Thyroid gland (tissue), 4 donors: ENCODE measurements at regions not wholly inside any gene's neighbourhood (a gene's known extent, or its start where the extent isn't known, plus 50 kb on each side); places are given as distances from the start of the nearest gene placed in this dataset.

ENCODE experiments used
- DNase-seq, 2 donors: peaks; one replicate each; pipeline ENCODE4 v3.0.0-alpha.2; 2019
- H3K27ac ChIP-seq, 3 donors: fragments of 200-600 bp; sonication (generic); 1 replicate in 2 of 3; 2 replicates in 1 of 3; pipeline ENCODE4 v1.5.1; 2016 to 2019; ENCODE audit warnings: mild to moderate bottlenecking in 1 of 3, moderate library complexity in 1 of 3
- H3K27me3 ChIP-seq: fragments of 200-600 bp; sonication (generic); one replicate; pipeline ENCODE4 v1.5.1; 2019
- H3K36me3 ChIP-seq, 2 donors: fragments of 200-600 bp; sonication (generic); one replicate each; pipeline ENCODE4 v1.5.1; 2016 to 2019
- H3K4me1 ChIP-seq, 2 donors: fragments of 200-600 bp; sonication (generic); one replicate each; pipeline ENCODE4 v1.5.1; 2017 to 2019
- H3K4me3 ChIP-seq, 3 donors: fragments of 200-600 bp; sonication (generic); replicated peaks in 1 of 3; 1 replicate in 2 of 3; 2 replicates in 1 of 3; pipeline ENCODE4 v1.5.1; 2016; ENCODE audit warnings: mild to moderate bottlenecking in 1 of 3
- H3K9me3 ChIP-seq: fragments of 200-600 bp; sonication (generic); one replicate; pipeline ENCODE4 v1.5.1; 2017
- POLR2A ChIP-seq, 2 donors: fragments of 450-650 bp; IDR thresholded peaks; one replicate each; pipeline ENCODE4 v1.6.1; 2017; ENCODE audit warnings: antibody characterized with exemption in 2 of 2, mild to moderate bottlenecking in 2 of 2, moderate library complexity in 1 of 2
- WGBS, 2 donors: methylation state at CpG; one replicate each; pipeline ENCODE4 v1.1.5; 2017; 5-methylcytosine and 5-hydroxymethylcytosine counted together
- intact Hi-C: fragments of 100-400 bp; cut with DNase I; formaldehyde crosslinking; loops from one replicate; pipeline ENCODE4 v1.15.1; 2023
- TF ChIP-seq, protein P1 (sequence below), 6 experiments: fragments of 200-600 bp in 3 of 6; fragments of 450-650 bp in 3 of 6; sonication (generic) in 3 of 6; IDR thresholded peaks; one replicate each; pipeline ENCODE4 v1.5.1; 2016 to 2019; ENCODE audit warnings: antibody characterized with exemption in 6 of 6, mild to moderate bottlenecking in 2 of 6, inconsistent platforms in 1 of 6, moderate library complexity in 1 of 6

DNA sequence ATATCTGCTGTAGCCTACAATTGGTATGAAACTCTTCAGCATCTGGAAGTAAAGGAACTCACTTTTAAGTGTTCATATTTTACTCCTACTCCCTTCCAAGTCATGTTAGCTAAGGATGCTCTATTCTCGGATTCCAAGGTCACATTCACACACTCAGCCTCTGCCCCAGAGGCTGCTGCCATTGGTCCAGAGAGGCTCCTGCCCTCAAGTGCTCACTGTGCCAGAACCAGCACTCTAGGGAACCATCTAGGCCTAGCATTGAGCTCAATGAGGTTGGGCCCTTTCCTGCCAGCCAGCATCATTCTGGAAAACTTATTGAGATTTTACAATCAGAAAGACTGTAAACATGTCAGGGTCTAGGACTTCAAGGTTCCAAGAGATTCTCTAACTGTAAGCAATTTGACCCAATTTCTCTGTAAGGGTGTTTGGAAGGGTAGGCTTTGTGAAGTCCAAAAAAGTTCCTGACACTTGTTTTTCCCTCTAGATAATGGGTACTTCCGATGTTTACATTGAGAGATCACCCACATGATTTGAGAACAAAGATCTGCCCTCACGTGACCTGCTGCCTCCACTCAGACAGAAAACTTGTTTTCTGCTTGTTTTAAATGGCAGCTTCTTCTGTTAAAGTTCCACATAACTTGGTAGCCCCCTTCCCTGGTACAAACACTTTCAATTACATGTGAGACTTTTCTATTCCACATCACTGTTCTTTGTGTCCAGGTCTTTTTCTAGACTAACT lies 94.9 kb downstream of the MAB21L3 start:
- H3K4me1 ChIP-seq: peaks cover 0 to 3% of the 10 kb centered on the region in 2 donors
- no peaks in the 10 kb centered on the region for H3K9me3 ChIP-seq
- no peak overlapping the region for H3K27ac ChIP-seq
- no peak overlapping the region for H3K4me3 ChIP-seq
- 62 to 71% methylated on average over 3 of the region's 3 CpGs for WGBS, 2 donors
- H3K27me3 ChIP-seq: no peaks in the 10 kb centered on the region
- DNase-seq: peak; percentile 51 to 63
- intact Hi-C loops: no loop called here
- no peak for TF ChIP-seq POLR2A (IDR thresholded peaks at IDR 0.05)
- TF ChIP-seq, protein P1, sequence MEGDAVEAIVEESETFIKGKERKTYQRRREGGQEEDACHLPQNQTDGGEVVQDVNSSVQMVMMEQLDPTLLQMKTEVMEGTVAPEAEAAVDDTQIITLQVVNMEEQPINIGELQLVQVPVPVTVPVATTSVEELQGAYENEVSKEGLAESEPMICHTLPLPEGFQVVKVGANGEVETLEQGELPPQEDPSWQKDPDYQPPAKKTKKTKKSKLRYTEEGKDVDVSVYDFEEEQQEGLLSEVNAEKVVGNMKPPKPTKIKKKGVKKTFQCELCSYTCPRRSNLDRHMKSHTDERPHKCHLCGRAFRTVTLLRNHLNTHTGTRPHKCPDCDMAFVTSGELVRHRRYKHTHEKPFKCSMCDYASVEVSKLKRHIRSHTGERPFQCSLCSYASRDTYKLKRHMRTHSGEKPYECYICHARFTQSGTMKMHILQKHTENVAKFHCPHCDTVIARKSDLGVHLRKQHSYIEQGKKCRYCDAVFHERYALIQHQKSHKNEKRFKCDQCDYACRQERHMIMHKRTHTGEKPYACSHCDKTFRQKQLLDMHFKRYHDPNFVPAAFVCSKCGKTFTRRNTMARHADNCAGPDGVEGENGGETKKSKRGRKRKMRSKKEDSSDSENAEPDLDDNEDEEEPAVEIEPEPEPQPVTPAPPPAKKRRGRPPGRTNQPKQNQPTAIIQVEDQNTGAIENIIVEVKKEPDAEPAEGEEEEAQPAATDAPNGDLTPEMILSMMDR (IDR thresholded peaks at IDR 0.05): no peak
- no peaks in the 10 kb centered on the region for H3K36me3 ChIP-seq

DNA sequence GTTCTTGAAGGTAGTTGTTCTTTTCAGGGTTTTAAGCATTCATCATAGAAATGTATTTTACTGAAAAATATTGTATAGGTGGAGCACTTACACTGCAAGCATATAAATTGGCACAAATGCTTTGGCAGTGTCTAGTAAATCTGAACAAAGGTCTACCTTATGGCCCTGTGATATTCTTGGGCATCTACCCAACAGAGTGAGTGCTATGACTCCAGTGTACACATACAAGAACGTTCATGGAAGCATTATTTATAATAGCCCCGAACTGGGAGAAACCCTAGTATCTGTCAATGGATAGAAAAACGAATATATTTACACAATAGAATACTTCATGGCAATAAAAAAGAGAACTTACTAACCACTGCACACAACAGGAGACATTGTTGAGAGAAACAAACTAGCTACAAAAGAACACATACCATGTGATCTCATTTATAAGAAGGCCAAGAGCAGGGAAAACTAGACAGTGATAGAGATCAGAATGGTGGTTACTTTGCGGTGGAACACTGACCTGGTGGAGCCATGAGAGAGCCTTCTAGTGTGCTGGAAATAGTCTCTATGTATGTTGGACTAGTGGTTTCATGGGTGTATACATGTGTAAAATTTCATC lies 96.0 kb downstream of the MAB21L3 start:
- H3K4me3 ChIP-seq: no peak overlapping the region
- no peaks in the 10 kb centered on the region for H3K27me3 ChIP-seq
- intact Hi-C loops: no loop called here
- 80 to 85% methylated on average over 4 of the region's 4 CpGs for WGBS, 2 donors
- H3K27ac ChIP-seq: no peak overlapping the region
- DNase-seq: no peak
- H3K36me3 ChIP-seq: no peaks in the 10 kb centered on the region
- H3K4me1 ChIP-seq: peaks cover 0 to 3% of the 10 kb centered on the region in 2 donors
- no peak for TF ChIP-seq POLR2A (IDR thresholded peaks at IDR 0.05)
- TF ChIP-seq, protein P1 (IDR thresholded peaks at IDR 0.05): no peak
- H3K9me3 ChIP-seq: no peaks in the 10 kb centered on the region

DNA sequence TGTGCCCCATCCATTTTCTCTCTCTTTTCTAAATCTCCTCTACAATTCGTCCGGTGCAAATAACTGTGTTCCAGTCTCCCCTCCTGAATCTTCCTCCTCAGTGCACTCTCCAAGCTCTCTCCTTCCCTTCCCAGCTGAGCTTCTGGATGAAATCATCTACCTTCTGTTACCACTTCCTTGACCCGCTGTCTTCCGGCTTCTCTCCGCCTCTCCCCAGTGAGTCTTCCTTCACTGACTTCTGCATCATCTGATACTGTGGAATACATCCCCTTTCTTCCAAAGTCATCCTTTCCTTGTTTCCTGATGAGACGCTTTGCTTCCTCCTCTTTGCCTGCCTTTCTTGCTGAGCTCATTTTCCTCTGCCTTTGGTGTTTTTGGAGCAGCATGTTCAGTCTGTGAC lies 96.9 kb downstream of the MAB21L3 start:
- Histone ChIP-seq H3K27me3 (no peaks in the 10 kb centered on the region), H3K36me3 (no peaks in the 10 kb centered on the region), H3K4me3 (no peak overlapping the region), H3K4me1 (peaks cover 0 to 3% of the 10 kb centered on the region in 2 donors), H3K9me3 (no peaks in the 10 kb centered on the region), H3K27ac (no peak overlapping the region)
- DNase-seq: no peak
- 81 to 93% methylated on average over 6 of the region's 6 CpGs for WGBS, 2 donors
- intact Hi-C loops: no loop called here
- TF ChIP-seq POLR2A (IDR thresholded peaks at IDR 0.05): no peak
- TF ChIP-seq, protein P1 (IDR thresholded peaks at IDR 0.05): no peak

DNA sequence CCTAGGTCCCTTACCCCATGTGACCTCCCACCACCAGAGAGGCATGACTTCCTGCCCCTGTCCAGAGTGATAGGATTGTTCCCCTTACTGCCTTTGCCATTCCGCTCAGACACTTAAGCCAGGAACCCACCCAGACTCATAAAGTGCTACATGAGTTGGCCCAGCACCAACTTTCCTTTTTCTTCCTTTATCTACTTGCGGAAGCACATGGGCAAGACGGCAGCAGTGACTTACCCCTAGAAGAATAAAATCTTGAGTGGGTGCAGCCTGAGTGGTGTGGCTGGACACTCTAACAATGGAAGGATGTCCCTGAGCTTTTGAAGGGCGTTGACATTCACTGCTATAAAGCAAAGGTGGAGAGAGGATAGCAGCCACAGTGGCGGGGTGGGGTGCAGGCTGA lies 100.1 kb downstream of the MAB21L3 start:
- no peak overlapping the region for H3K27ac ChIP-seq
- no peaks in the 10 kb centered on the region for H3K9me3 ChIP-seq
- H3K4me3 ChIP-seq: no peak overlapping the region
- intact Hi-C loops: no loop called here
- DNase-seq: no peak
- no peaks in the 10 kb centered on the region for H3K27me3 ChIP-seq
- no peak for TF ChIP-seq POLR2A (IDR thresholded peaks at IDR 0.05)
- TF ChIP-seq, protein P1 (IDR thresholded peaks at IDR 0.05): no peak
- 85 to 92% methylated on average over 5 of the region's 5 CpGs for WGBS, 2 donors
- no peaks in the 10 kb centered on the region for H3K4me1 ChIP-seq
- no peaks in the 10 kb centered on the region for H3K36me3 ChIP-seq

DNA sequence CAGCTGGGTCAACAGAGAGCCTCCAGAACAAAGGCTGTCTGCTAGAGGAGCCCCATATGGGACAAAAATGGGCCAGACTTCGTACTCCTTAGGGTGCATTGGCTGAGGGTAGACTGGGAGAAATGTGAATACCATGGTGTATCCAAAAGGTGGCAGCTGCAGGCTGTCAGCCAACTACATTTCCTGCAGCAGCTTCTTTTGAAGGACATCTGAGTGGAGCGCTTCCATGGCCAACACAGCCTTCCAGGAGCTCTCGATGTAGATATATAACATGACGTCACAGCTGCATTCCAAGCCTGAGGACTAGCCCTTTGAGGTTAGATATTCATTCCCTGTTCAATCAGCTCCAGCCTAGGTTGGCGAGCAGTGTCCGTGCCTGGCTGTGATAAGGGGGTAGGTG lies 107.7 kb downstream of the MAB21L3 start:
- Histone ChIP-seq H3K36me3 (no peaks in the 10 kb centered on the region), H3K27ac (no peak overlapping the region), H3K4me3 (no peak overlapping the region), H3K27me3 (no peaks in the 10 kb centered on the region), H3K9me3 (no peaks in the 10 kb centered on the region), H3K4me1 (no peaks in the 10 kb centered on the region)
- intact Hi-C loops: no loop called here
- TF ChIP-seq POLR2A (IDR thresholded peaks at IDR 0.05): no peak
- TF ChIP-seq, protein P1 (IDR thresholded peaks at IDR 0.05): no peak
- DNase-seq: no peak
- 72 to 73% methylated on average over 6 of the region's 6 CpGs for WGBS, 2 donors
